ENCODE measurements at regions not wholly inside any gene's neighbourhood (a gene's known extent, or its start where the extent isn't known, plus 50 kb on each side); places are given as distances from the start of the nearest gene placed in this dataset.

GRCh38 chr3:177283983-177284382 is 86.7 kb upstream of the TBL1XR1 start:
- TF ChIP-seq POLR2A (IDR thresholded peaks at IDR 0.05; ENCODE audit: extremely low read depth, insufficient read length) (no peak), CTCF (IDR thresholded peaks at IDR 0.05; ENCODE audit: low read depth, low read length) (no peak), MAX (IDR thresholded peaks at IDR 0.05; ENCODE audit: low read depth, low read length) (no peak)
